Body of pancreas (tissue), 4 donors: ENCODE measurements at regions not wholly inside any gene's neighbourhood (a gene's known extent, or its start where the extent isn't known, plus 50 kb on each side); places are given as distances from the start of the nearest gene placed in this dataset.

Source experiments
- ATAC-seq: fragments of 150-250 bp; one replicate; pipeline ENCODE4 v1.9.1; 2016
- DNase-seq, 4 donors: peaks; one replicate each; pipeline ENCODE4 v3.0.0-alpha.2; 2019
- H3K27ac ChIP-seq, 4 donors: fragments of 200-600 bp; sonication (generic); 1 replicate in 3 of 4; 2 replicates in 1 of 4; pipeline versions ENCODE4 v1.5.1 to v1.6.1; 2016 to 2019; ENCODE audit warnings: mild to moderate bottlenecking in 1 of 4, mixed read lengths in 1 of 4, moderate library complexity in 1 of 4
- H3K27me3 ChIP-seq, 2 donors: fragments of 200-600 bp; sonication (generic); one replicate each; pipeline ENCODE4 v1.6.0; 2016; ENCODE audit warnings: mild to moderate bottlenecking in 1 of 2
- H3K36me3 ChIP-seq, 2 donors: fragments of 200-600 bp; sonication (generic); replicated peaks in 1 of 2; 2 replicates each; pipeline ENCODE4 v1.5.1; 2016; ENCODE audit warnings: low read depth in 2 of 2; ENCODE audit not compliant: insufficient read depth in 1 of 2
- H3K4me1 ChIP-seq: fragments of 200-600 bp; sonication (generic); one replicate; pipeline ENCODE4 v1.6.0; 2016
- H3K4me3 ChIP-seq, 2 donors: fragments of 200-600 bp; sonication (generic); 1 replicate in 1 of 2; 2 replicates in 1 of 2; pipeline ENCODE4 v1.5.1; 2016 to 2019
- H3K9me3 ChIP-seq, 3 donors: fragments of 200-600 bp; sonication (generic); 1 replicate in 2 of 3; 2 replicates in 1 of 3; pipeline ENCODE4 v1.5.1; 2016
- CTCF ChIP-seq, 7 experiments: fragments of 450-650 bp in 4 of 7; fragments of 200-600 bp in 3 of 7; sonication (generic) in 3 of 7; IDR thresholded peaks; one replicate each; pipeline ENCODE4 v1.5.1; 2016 to 2019; ENCODE audit warnings: antibody characterized with exemption in 7 of 7
- POLR2A ChIP-seq, 3 donors: fragments of 450-650 bp; IDR thresholded peaks; one replicate each; pipeline ENCODE4 v1.6.1; 2016; ENCODE audit warnings: antibody characterized with exemption in 3 of 3, mild to moderate bottlenecking in 2 of 3
- WGBS, 2 donors: methylation state at CpG; one replicate each; pipeline ENCODE4 v1.1.5; 2017; 5-methylcytosine and 5-hydroxymethylcytosine counted together
- intact Hi-C: fragments of 100-400 bp; cut with DNase I; formaldehyde crosslinking; loops from one replicate; pipeline ENCODE4 v1.15.1; 2023

- Histone ChIP-seq H3K27ac (no peak overlapping the region), H3K27me3 (no peaks in the 10 kb centered on the region), H3K9me3 (no peaks in the 10 kb centered on the region), H3K4me3 (no peak overlapping the region), H3K36me3 (no peaks in the 10 kb centered on the region), H3K4me1 (no peaks in the 10 kb centered on the region)
- DNase-seq = no peak
- WGBS, 2 donors = 88 to 89% methylated on average over 2 of the region's 2 CpGs
- TF ChIP-seq CTCF (IDR thresholded peaks at IDR 0.05) = no peak
- TF ChIP-seq POLR2A (IDR thresholded peaks at IDR 0.05) = no peak
- ATAC-seq = no peak
- intact Hi-C loops = no loop called here
Observed at GRCh38 chr6:104282581-104282980, 577.1 kb downstream of the HACE1 start.

- intact Hi-C loops = no loop called here
- Histone ChIP-seq H3K4me1 (no peaks in the 10 kb centered on the region), H3K4me3 (no peak overlapping the region), H3K27me3 (no peaks in the 10 kb centered on the region), H3K27ac (no peak overlapping the region), H3K36me3 (no peaks in the 10 kb centered on the region), H3K9me3 (no peaks in the 10 kb centered on the region)
- ATAC-seq (no peak), DNase-seq (no peak)
- 75 to 79% methylated on average over 3 of the region's 3 CpGs for WGBS, 2 donors
- TF ChIP-seq CTCF (IDR thresholded peaks at IDR 0.05) = no peak
Observed at GRCh38 chr6:104281370-104281769, 578.3 kb downstream of the HACE1 start.

GRCh38 chr6:104268389-104268788, 591.3 kb downstream of the HACE1 start:
- Histone ChIP-seq H3K27me3 (no peaks in the 10 kb centered on the region), H3K9me3 (no peaks in the 10 kb centered on the region), H3K36me3 (no peaks in the 10 kb centered on the region), H3K27ac (no peak overlapping the region), H3K4me1 (no peaks in the 10 kb centered on the region), H3K4me3 (no peak overlapping the region)
- 21 to 24% methylated on average over 1 of the region's 1 CpG for WGBS, 2 donors
- intact Hi-C loops = no loop called here
- ATAC-seq = no peak
- no peak for DNase-seq
- no peak for TF ChIP-seq POLR2A (IDR thresholded peaks at IDR 0.05)

GRCh38 chr6:104266922-104267321, 592.8 kb downstream of the HACE1 start:
- H3K9me3 ChIP-seq = no peaks in the 10 kb centered on the region
- H3K27me3 ChIP-seq = no peaks in the 10 kb centered on the region
- no peak for TF ChIP-seq CTCF (IDR thresholded peaks at IDR 0.05)
- TF ChIP-seq POLR2A (IDR thresholded peaks at IDR 0.05) = no peak
- no peaks in the 10 kb centered on the region for H3K4me1 ChIP-seq
- ATAC-seq = no peak
- H3K36me3 ChIP-seq = no peaks in the 10 kb centered on the region
- DNase-seq = no peak
- 10 to 18% methylated on average over 2 of the region's 2 CpGs for WGBS, 2 donors
- no peak overlapping the region for H3K4me3 ChIP-seq
- intact Hi-C loops = no loop called here
- H3K27ac ChIP-seq = no peak overlapping the region

- Histone ChIP-seq H3K4me1 (no peaks in the 10 kb centered on the region), H3K36me3 (no peaks in the 10 kb centered on the region), H3K27me3 (no peaks in the 10 kb centered on the region), H3K27ac (no peak overlapping the region), H3K4me3 (no peak overlapping the region), H3K9me3 (no peaks in the 10 kb centered on the region)
- TF ChIP-seq POLR2A (IDR thresholded peaks at IDR 0.05) (no peak), CTCF (IDR thresholded peaks at IDR 0.05) (no peak)
- intact Hi-C loops = no loop called here
- no peak for DNase-seq
- 51 to 72% methylated on average over 3 of the region's 3 CpGs for WGBS, 2 donors
- no peak for ATAC-seq
Observed at GRCh38 chr6:104256646-104257045, 603.1 kb downstream of the HACE1 start.
